Breast epithelium (tissue), 4 donors: ENCODE measurements at regions not wholly inside any gene's neighbourhood (a gene's known extent, or its start where the extent isn't known, plus 50 kb on each side); places are given as distances from the start of the nearest gene placed in this dataset.
"Not testable (repeated sequence)": the region's sequence is repeated elsewhere in the genome, so short reads cannot be mapped to it uniquely, and the experiment has no call there.

ENCODE experiments used
- DNase-seq, 2 donors: peaks; one replicate each; pipeline ENCODE4 v3.0.0-alpha.2; 2019; ENCODE audit warnings: low spot score in 2 of 2
- H3K27ac ChIP-seq, 2 donors: fragments of 200-600 bp; sonication (generic) in 1 of 2; one replicate each; pipeline ENCODE4 v1.5.1; 2016 to 2019; ENCODE audit warnings: mild to moderate bottlenecking in 1 of 2
- H3K27me3 ChIP-seq, 2 donors: fragments of 200-600 bp; sonication (generic) in 1 of 2; one replicate each; pipeline versions ENCODE4 v1.5.1 to v1.6.0; 2017 to 2019; ENCODE audit warnings: control low read depth in 1 of 2, mild to moderate bottlenecking in 1 of 2
- H3K36me3 ChIP-seq: fragments of 200-600 bp; one replicate; pipeline ENCODE4 v1.5.1; 2019
- H3K4me1 ChIP-seq, 2 donors: fragments of 200-600 bp; sonication (generic); one replicate each; pipeline ENCODE4 v1.5.1; 2016 to 2019; ENCODE audit warnings: control low read depth in 1 of 2
- H3K4me3 ChIP-seq, 3 donors: fragments of 200-600 bp; sonication (generic); 1 replicate in 2 of 3; 2 replicates in 1 of 3; pipeline ENCODE4 v1.5.1; 2016 to 2019; ENCODE audit warnings: mild to moderate bottlenecking in 3 of 3, moderate library complexity in 2 of 3
- H3K9me3 ChIP-seq, 2 donors: fragments of 200-600 bp; sonication (generic) in 1 of 2; one replicate each; pipeline ENCODE4 v1.5.1; 2016 to 2019; ENCODE audit warnings: control low read depth in 1 of 2
- POLR2A ChIP-seq: fragments of 450-650 bp; IDR thresholded peaks from one replicate; pipeline ENCODE4 v1.6.1; 2016; ENCODE audit warnings: antibody characterized with exemption, mild to moderate bottlenecking, moderate library complexity
- POLR2AphosphoS5 ChIP-seq, 3 donors: sonication (generic); formaldehyde crosslinking; IDR thresholded peaks; one replicate each; pipeline ENCODE4 v1.6.1; 2017; ENCODE audit warnings: antibody characterized with exemption in 3 of 3
- intact Hi-C: fragments of 100-400 bp; cut with DNase I; formaldehyde crosslinking; loops from one replicate; pipeline ENCODE4 v1.15.1; 2023; ENCODE audit warnings: low total_unique reads
- TF ChIP-seq, protein P1 (sequence below), 3 donors: fragments of 450-650 bp; IDR thresholded peaks; one replicate each; pipeline ENCODE4 v1.5.1; 2016 to 2017; ENCODE audit warnings: antibody characterized with exemption in 3 of 3, mild to moderate bottlenecking in 3 of 3, moderate library complexity in 3 of 3

GRCh38 chr1:166590161-166590560 lies 249.1 kb upstream of the POGK start:
- Histone ChIP-seq H3K36me3 (no peaks in the 10 kb centered on the region), H3K4me1 (no peaks in the 10 kb centered on the region), H3K27me3 (no peaks in the 10 kb centered on the region), H3K27ac (no peak overlapping the region), H3K4me3 (no peak overlapping the region), H3K9me3 (no peaks in the 10 kb centered on the region)
- intact Hi-C loops: no loop called here
- no peak for DNase-seq
- no peak for TF ChIP-seq POLR2AphosphoS5 (IDR thresholded peaks at IDR 0.05)
- TF ChIP-seq, protein P1, sequence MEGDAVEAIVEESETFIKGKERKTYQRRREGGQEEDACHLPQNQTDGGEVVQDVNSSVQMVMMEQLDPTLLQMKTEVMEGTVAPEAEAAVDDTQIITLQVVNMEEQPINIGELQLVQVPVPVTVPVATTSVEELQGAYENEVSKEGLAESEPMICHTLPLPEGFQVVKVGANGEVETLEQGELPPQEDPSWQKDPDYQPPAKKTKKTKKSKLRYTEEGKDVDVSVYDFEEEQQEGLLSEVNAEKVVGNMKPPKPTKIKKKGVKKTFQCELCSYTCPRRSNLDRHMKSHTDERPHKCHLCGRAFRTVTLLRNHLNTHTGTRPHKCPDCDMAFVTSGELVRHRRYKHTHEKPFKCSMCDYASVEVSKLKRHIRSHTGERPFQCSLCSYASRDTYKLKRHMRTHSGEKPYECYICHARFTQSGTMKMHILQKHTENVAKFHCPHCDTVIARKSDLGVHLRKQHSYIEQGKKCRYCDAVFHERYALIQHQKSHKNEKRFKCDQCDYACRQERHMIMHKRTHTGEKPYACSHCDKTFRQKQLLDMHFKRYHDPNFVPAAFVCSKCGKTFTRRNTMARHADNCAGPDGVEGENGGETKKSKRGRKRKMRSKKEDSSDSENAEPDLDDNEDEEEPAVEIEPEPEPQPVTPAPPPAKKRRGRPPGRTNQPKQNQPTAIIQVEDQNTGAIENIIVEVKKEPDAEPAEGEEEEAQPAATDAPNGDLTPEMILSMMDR (IDR thresholded peaks at IDR 0.05): no peak
- TF ChIP-seq POLR2A: no peak

DNA sequence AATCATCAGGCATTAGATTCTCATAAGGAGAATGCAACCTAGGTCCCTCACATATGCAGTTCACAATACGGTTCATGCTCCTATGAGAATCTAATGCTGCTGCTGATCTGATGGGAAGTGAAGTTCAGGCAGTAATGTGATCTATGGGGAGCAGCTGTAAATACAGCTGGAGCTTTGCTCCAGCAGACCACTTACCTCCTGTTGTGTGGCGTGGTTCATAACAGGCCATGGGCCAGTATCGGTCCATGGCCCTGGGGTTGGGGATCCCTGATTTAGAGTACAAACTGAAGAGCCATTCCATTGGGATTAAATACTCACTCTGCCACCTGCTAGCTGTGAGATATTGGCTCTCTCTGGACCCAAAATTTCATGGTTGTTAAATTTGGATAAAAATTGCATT lies 244.6 kb upstream of the POGK start:
- DNase-seq: no peak
- H3K36me3 ChIP-seq: no peaks in the 10 kb centered on the region
- H3K27ac ChIP-seq: no peak overlapping the region
- no peaks in the 10 kb centered on the region for H3K9me3 ChIP-seq
- H3K4me1 ChIP-seq: no peaks in the 10 kb centered on the region
- H3K27me3 ChIP-seq: no peaks in the 10 kb centered on the region
- intact Hi-C loops: no loop called here
- TF ChIP-seq POLR2A (no peak), POLR2AphosphoS5 (IDR thresholded peaks at IDR 0.05) (no peak)
- TF ChIP-seq, protein P1 (IDR thresholded peaks at IDR 0.05): no peak
- H3K4me3 ChIP-seq: no peak overlapping the region

GRCh38 chr1:166597516-166597915 lies 241.8 kb upstream of the POGK start:
- intact Hi-C loops: no loop called here
- TF ChIP-seq, protein P1 (IDR thresholded peaks at IDR 0.05): no peak
- TF ChIP-seq POLR2AphosphoS5 (IDR thresholded peaks at IDR 0.05) (no peak), POLR2A (no peak)
- Histone ChIP-seq H3K4me3 (no peak overlapping the region), H3K36me3 (no peaks in the 10 kb centered on the region), H3K27me3 (no peaks in the 10 kb centered on the region), H3K27ac (no peak overlapping the region), H3K4me1 (no peaks in the 10 kb centered on the region), H3K9me3 (no peaks in the 10 kb centered on the region)
- no peak for DNase-seq

DNA sequence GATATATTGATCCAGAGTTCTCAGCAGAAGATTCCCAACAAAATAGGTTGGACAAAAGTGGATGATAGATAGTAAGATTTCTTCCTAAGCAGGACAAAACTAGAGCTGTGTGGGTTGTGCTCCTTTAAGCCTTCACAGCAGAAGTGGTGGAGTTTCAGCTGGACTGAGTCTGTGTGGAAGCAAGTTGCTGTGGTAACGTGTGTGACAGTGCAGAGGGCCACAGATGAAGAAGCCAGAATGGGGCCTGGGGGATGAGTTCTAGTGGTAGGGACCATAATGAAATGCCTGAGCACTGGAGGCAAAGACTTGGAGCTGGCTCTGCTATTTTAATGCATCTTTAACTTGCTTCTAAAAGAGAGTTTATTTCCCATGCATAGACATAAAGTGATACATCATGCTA lies 238.7 kb upstream of the POGK start:
- Histone ChIP-seq H3K4me1 (no peaks in the 10 kb centered on the region), H3K36me3 (no peaks in the 10 kb centered on the region), H3K27me3 (no peaks in the 10 kb centered on the region), H3K27ac (no peak overlapping the region), H3K4me3 (no peak overlapping the region), H3K9me3 (no peaks in the 10 kb centered on the region)
- DNase-seq: no peak
- TF ChIP-seq POLR2A (no peak), POLR2AphosphoS5 (IDR thresholded peaks at IDR 0.05) (no peak)
- TF ChIP-seq, protein P1 (IDR thresholded peaks at IDR 0.05): no peak
- intact Hi-C loops: no loop called here

DNA sequence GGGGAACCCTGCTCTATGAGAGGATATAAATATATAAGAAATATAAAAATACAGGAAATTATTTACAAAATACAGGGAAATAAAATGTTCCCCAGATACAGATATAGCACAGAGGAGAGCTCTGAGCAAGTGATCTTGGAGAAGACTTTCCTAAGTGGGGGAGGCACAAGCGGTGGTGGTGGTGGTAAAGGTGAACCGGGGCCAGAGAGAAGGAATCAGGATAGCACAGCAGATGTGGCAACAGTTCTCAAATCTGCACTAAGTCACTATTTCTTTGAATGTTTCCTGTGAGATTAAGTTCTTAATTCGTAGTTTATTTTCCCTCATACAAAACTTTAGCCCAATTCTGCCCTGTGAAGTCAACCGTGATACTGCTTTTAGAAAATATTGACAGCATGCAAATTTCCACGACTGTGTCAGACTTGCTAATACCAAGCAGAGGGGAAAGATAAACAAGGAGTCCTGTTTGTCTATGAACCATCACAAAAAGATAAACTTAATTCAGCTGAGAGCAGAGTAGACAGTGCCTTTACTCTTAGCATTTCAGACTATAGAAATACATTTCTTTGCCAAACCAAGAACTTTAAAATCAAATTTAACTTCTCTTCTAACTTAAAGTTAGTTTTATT lies 237.5 kb upstream of the POGK start:
- Histone ChIP-seq H3K27ac (no peak overlapping the region), H3K4me3 (no peak overlapping the region), H3K9me3 (no peaks in the 10 kb centered on the region), H3K4me1 (no peaks in the 10 kb centered on the region), H3K27me3 (no peaks in the 10 kb centered on the region), H3K36me3 (no peaks in the 10 kb centered on the region)
- intact Hi-C loops: no loop called here
- no peak for DNase-seq
- TF ChIP-seq POLR2A (no peak), POLR2AphosphoS5 (IDR thresholded peaks at IDR 0.05) (no peak)
- TF ChIP-seq, protein P1 (IDR thresholded peaks at IDR 0.05): no peak

DNA sequence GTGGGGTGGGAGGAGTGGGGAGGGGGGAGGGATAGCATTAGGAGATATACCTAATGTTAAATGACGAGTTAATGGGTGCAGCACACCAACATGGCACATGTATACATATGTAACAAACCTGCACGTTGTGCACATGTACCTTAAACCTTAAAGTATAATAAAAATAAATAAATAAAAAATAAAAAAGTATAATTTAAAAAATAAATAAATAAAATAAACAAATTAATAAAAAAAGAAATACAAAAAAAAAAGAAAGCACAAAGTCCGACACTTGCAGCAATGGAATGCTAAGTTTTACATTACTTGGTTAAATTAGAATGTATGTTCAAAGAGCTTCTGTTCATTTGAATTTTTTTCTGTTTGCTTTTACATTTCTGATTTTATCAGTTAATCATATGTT lies 236.5 kb upstream of the POGK start:
- H3K4me1 ChIP-seq, H3K9me3 ChIP-seq, H3K27ac ChIP-seq, H3K36me3 ChIP-seq, H3K27me3 ChIP-seq, H3K4me3 ChIP-seq, intact Hi-C loops, DNase-seq: not testable (repeated sequence)
